ENCODE measurements at regions not wholly inside any gene's neighbourhood (a gene's known extent, or its start where the extent isn't known, plus 50 kb on each side); places are given as distances from the start of the nearest gene placed in this dataset.

DNA sequence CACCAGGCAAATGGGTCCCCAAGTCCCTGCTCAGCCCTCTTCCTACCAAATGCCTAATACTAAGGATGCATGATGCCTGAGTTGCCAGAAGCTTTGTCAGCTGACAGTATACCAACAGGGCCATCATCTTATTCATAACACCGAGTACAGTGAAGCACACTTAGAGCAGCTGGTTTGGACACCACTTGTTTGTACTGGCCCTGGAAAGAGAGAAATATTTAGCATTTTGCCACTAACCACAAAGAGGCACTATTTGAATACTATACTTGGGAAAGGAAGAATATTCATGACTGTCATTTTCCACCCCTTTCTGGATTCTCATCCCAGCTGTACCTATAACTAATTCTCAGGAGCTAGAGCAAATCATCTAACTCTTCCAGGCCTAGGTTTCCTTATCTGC is 364.4 kb upstream of the KIF2A start:
- TF ChIP-seq, protein P1, sequence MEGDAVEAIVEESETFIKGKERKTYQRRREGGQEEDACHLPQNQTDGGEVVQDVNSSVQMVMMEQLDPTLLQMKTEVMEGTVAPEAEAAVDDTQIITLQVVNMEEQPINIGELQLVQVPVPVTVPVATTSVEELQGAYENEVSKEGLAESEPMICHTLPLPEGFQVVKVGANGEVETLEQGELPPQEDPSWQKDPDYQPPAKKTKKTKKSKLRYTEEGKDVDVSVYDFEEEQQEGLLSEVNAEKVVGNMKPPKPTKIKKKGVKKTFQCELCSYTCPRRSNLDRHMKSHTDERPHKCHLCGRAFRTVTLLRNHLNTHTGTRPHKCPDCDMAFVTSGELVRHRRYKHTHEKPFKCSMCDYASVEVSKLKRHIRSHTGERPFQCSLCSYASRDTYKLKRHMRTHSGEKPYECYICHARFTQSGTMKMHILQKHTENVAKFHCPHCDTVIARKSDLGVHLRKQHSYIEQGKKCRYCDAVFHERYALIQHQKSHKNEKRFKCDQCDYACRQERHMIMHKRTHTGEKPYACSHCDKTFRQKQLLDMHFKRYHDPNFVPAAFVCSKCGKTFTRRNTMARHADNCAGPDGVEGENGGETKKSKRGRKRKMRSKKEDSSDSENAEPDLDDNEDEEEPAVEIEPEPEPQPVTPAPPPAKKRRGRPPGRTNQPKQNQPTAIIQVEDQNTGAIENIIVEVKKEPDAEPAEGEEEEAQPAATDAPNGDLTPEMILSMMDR (IDR thresholded peaks at IDR 0.05; ENCODE audit: low read depth, low read length): no peak
- TF ChIP-seq, protein P2, sequence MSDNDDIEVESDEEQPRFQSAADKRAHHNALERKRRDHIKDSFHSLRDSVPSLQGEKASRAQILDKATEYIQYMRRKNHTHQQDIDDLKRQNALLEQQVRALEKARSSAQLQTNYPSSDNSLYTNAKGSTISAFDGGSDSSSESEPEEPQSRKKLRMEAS (IDR thresholded peaks at IDR 0.05; ENCODE audit: low read depth, low read length): no peak
- no peak for TF ChIP-seq POLR2A (IDR thresholded peaks at IDR 0.05; ENCODE audit: extremely low read depth, insufficient read length)

All from NB4 (cell line).